OCI-M1 (cell line): ENCODE measurements at regions not wholly inside any gene's neighbourhood (a gene's known extent, or its start where the extent isn't known, plus 50 kb on each side); places are given as distances from the start of the nearest gene placed in this dataset.
"Not testable (repeated sequence)": the region's sequence is repeated elsewhere in the genome, so short reads cannot be mapped to it uniquely, and the experiment has no call there.

Experiments
- DNase-seq: peaks from one replicate; lab custom pipeline; 2025; lab: John Stamatoyannopoulos, UW

DNA sequence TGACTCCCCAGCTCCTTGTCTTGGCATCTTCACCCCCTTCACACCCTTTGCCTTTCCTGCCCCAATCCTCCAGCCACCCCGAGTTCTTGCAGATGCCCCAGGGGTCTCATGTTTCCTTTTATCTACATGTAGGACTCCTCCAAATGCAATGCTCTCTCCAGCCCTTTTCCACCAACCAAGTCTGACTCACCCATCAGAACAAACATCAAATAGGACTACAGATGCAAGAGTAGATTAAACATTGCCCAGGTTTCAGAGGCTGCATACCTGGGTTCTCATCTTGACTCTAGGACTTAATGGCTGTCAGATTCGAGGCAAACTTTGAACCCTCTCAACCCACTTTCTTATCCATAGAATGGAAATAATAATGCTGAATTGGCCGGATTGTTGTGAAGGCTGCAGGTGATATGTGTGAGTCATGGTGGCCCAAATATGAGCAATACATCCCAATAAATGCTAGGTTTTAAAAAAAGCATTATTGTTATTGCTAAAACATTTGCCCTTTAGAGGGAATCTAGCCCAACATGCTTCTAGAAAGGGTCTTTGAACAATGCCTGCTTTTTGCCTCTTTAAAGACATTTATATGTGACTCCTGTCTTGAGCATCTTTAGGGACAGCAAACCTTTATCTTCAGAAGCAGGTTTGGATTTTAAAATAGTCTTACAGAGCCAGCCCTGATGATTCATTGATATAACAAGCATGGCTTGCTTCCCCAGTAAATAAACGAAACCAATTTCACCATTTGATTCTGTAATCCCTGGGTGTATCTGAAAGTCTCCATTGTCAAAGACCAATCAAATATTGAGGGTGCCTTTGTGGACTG lies 310.1 kb downstream of the FOXL1 start:
- DNase-seq: no peak

DNA sequence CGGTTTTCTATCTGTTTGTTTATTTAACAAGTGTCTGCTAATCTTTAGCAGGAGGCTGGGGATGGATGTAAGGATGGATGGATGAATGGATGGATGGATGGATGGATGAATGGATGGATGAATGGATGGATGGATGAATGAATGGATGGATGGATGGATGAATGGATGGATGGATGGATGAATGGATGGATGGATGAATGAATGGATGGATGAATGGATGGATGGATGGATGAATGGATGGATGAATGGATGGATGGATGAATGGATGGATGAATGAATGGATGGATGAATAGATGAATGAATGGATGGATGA lies 310.7 kb downstream of the FOXL1 start:
- DNase-seq: not testable (repeated sequence)

DNA sequence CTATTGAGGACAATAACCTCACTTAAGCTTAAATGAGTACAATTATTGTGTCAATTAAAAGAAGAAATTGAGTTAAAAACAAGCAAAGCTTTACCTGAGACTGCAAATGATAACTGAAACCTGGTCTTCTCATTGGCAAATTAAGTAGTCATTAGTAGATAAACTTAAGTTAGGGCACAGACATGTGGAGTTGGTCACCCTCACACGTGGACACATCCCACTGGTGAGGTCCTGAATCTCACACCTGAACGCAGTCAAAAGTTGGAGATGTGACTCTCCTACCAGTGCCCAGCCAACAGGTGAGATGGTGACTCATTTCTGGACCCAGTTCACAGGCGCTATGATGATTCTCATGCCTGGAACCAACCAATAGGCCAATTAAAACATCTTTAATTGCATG lies 311.6 kb downstream of the FOXL1 start:
- no peak for DNase-seq

DNA sequence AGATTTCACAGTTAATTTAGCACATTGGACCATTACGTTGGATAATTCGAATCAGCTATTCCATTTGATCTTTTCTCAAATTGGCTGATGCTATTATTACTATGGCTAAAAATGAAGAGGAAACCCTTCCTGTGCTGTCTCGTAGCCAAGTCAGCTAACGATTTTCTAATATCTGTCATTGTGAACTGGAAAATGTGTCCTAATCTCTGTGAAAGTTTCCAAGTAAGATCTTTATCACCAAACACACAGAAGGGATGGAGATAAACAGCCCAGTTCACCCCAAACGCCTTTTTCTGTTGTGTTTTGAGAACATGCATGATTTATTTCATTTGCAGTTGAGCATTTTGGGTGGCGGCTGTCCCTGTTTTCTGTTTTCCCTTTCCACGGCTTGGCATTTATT lies 312.8 kb downstream of the FOXL1 start:
- no peak for DNase-seq

DNA sequence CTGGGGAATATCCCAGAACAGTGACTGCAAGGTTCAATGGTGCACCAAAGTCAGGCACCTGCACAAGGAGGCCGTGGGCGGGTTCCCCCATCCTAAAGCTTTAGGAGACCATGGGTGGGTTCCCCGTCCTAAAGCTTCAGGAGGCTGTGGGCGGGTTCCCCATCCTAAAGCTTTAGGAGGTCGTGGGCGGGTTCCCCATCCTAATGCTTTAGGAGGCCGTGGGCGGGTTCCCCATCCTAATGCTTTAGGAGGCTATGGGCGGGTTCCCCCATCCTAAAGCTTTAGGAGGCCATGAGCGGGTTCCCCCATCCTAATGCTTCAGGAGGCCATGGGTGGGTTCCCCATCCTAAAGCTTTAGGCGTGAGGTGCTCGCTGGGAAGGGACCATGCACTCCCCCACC lies 313.3 kb downstream of the FOXL1 start:
- DNase-seq: no peak

DNA sequence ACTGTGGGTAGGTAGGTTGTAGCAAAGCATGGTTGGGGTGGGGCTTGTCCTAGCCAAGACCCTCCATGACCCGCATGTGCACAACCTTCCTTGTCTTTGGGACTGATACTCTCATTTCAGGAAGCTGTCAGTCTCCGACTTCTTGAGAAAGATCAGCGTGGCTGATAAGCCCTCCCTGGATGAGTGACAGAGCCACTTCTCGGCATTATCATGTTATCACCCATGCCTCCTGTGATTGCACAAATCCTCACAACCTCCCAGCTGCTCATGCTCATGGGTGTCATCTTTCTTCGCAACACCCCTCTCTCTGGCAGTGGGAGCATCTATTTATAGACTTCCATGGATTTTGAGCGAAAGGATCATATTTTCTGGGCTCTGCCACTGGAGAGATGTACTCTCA lies 314.2 kb downstream of the FOXL1 start:
- DNase-seq: no peak

DNA sequence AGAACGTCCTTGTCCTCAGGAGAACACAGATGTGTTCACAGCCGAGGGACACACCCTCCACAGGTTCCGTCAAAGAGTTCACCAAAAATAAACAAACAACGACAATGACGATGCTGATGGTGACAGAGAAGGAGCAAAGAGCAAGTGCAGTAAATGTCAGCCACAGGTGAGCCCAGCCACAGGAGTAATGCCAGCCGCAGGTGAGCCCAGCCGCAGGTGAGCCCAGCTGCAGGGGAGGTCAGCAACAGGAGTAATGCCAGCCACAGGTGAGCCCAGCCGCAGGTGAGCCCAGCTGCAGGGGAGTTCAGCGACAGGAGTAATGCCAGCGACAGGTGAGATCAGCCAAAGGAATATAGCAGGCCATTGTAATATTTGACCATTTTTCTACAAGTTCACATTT lies 315.2 kb downstream of the FOXL1 start:
- DNase-seq: no peak

DNA sequence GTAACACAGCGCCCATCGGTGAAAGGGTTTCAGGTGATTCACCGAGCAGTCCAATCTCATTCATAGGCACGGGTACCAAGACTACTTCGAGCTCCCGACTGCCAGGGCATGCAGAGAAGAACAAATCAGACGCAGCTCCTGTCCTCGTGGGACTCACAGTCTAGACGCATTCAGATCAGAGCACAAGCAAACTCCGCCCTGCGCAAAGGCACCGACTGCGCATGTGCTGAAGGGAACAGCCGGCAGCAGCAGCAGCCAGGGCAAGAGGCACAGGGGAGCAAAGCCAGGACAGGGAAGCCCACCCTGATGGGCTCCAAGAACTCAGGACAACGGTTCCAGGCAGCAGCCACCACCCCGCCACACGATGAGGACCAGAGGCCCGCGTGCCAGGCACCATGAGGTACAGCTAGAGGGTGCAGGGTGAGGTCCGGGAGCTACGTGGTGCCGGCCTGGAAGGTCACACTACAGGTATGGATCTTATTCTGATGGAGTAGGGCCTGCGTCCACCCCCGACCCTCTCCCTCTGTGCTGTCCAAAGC lies 315.7 kb downstream of the FOXL1 start:
- DNase-seq: no peak

DNA sequence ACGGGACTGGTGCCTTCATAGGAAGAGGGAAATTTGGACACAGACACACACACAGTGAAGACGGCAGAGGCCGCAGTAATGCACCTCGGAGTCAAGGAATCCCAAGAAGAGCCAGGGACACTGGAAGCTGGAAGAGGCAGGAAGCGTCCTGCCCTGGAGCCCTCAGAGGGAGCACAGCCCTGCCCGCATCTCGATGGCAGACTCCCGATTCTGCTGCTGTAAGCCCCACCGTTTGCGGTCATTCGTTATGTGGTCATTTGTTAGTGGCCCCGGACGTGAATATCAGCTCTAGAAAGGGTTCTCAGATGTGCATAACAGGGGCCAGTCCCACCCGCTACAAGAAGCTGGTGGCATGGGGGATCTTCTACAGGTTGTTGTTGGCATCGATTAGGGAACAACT lies 316.6 kb downstream of the FOXL1 start:
- DNase-seq: no peak

DNA sequence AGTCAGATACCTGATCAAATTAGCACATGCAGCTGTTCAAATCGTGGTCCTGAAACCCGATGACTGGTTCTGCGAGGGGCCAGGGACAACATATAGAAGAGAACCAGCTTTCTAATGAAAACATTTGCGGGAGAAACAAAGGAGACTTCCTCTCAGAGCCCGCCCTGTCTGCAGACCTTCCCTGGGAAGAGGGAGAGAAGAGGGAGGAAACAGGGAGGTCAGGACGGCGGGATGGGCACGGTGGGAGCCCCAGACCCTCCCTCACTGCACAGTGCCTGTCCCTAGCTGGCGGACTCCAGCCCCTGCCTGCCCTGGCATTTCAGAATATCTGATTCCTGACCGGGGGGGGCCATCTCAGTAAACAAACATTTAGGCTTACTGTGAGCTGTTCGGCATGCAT lies 317.3 kb downstream of the FOXL1 start:
- DNase-seq: no peak

DNA sequence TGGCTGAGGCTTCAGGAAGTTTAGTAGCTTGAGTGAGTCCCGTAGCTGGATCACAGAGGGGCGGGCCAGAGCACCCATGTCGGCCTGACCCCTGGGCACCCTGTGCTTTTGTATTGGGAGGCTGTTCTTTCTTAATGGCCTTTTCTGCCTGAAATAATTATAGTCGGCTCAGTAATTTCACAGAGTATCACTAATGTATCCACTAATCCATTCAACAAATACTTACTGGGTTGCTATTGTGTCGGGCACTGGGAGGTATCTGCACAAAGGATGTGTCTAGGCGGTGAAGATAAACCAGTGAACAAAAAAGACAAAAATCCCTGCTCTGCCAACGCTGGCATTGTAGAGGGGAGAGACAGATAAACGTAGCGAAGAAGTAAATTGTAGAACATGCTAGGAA lies 318.6 kb downstream of the FOXL1 start:
- DNase-seq: no peak

DNA sequence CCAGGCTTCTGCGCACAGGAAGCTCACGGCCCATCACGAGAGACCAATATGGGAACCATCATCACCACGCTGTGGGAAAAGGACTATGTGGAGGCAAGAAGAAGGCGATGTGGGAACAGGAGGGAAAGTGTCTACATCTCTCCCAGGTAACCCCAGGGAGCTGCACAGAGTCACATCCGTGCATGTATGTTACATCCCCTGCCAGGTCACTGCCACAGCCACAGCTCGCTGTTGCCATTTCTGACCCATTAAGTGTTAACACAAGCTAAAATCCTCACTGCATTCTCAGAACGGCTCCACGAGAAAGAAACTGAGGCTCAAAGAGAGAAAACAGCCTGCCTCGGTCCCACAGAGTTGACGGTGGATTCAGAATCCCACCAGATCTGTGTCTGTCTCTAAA lies 319.1 kb downstream of the FOXL1 start:
- no peak for DNase-seq

DNA sequence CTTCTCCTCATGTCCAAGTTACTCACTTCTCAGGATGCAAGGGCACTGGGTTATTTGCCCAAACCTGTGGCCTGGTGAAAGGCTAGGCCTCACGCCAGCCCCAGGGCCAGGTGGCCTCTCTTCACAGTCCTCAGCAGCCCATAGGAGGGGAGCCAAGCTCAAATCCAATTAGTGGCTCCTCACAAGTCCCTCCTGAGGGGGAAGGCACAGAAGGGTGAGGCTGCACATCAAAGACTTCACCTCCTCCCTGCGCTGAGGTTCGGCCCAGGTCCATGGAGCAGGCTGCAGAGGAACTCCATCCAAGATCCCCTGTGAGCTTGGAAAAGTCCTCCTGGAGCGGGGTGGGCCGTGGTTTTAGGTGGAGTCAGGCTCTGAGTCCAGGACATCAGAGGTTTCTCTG lies 320.0 kb downstream of the FOXL1 start:
- DNase-seq: no peak

DNA sequence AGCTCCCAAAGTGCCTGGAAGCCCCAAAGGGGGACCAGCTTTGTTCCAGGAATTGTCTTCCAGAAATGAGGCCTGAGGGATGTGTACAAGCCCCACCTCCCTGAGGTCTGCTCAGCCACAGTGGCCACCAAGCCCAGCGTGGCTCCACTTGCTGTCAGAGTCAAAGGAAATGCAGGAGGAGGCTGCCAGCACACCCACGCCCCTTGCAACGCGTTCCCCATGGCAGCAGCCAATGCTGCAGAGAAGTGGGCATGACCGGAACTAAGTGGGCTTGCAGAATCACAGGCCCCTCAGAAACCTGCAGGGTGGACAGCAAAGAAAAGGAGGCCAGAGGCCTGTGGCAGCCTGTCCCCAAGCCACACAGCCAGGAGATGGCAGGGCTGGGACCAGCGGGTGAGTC lies 320.8 kb downstream of the FOXL1 start:
- no peak for DNase-seq

DNA sequence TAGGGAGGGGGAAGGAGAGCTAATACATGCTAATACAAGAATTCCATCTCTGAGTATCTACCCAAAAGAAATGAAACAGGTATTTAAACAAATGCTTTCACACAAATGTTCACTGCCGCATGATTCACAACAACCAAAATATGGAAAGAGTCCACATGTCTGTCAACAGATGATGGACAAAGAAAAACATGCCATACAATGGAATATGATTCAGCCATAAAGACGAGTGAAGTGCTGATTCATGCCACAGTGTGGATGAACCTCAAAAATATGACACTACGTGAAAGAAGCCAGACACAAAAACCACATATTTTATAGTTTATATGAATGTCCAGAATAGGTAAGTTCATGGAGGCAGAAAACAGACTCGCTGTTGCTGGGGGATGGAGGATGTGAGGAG lies 321.4 kb downstream of the FOXL1 start:
- no peak for DNase-seq

DNA sequence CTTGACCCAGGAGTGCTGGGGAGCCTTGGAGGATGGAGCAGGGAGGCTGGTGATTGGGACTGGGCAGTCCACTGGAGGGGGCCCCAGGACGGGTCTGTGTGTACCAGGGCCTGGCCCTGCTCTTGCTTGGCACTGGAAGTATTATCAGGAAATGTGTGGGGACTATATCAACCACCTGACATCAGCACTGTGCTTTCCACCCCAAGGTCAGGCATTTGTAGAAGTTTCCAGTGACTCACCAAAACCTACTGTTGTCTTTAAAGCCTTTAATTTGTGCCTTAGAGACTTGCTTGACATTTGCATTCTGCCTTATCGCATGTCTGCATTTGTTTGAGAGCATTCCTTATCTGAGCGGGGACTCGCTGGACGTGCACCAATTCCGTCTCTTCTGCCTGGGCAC lies 323.1 kb downstream of the FOXL1 start:
- peak; percentile 20 for DNase-seq

DNA sequence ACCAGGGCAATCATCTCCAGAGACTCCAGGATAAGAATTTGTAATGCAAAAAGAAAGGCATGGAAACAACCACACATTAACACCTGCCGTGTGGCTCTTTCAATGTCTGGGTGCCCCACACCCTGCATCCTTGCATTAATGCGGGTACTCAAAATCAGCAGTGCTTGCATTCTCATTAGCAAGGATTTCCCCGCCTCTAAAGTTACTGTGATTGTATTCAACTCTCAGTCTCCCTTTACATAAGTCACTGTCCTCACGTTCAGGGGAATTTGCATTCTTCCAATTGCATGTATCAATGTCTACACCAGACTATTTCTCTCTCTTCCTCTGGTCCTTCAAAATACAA lies 324.3 kb downstream of the FOXL1 start:
- DNase-seq: no peak

DNA sequence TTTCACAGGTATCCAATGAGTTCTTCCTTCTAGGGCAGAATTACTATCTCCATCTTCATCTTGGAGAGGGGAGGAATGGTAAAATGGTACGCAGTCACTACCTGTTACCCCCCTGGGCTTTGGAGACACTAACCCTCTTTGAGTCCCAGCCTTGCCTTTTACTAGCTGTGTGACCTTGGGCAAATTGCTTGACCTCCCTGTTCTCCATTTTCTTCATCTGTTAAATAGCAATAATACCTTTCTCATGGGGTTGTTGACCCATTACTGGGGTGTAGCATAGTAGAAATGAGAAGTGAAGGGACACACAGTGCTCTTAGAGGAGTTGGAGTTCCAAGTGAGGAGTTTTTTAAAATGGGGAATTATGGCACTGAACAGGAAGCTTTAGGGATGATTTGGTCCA lies 324.7 kb downstream of the FOXL1 start:
- DNase-seq: no peak

DNA sequence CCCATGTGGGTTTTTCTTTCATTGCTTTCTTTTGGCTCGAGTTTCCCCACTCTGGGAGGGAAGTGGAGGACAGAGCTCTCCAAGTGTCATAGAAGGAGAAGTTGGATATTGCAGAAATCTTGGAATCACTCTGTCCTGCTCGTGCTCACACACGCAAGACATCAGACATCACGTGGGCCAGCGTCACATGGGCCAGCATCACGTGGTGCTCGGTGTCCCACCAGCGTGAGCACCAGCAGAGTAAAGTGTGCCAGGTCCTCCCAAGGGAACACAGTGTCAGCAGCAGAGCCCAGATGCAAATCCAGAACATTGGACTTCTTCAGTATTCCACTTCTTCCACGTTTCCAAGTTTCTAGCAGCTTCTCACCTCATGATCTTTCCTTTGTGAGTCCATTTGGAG lies 327.0 kb downstream of the FOXL1 start:
- DNase-seq: no peak

DNA sequence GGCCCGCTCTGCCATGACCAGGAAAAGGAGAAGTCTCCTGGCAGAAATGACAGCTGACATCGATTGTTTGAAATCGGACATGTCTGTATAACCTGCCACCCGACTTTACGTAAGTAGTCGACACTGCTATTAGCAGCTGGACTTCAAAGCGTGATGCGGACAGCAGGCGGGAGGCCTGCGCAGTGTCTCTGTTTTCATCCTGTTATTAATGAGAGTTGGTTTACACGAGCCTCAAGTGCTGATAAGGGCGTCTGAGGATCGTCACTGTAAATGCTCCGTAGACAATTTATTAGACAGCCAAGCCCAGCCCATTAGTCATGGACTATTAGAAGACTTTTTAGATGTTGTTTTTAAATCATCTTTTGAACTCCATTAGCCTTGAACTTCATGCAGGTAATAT lies 328.3 kb downstream of the FOXL1 start:
- DNase-seq: no peak

DNA sequence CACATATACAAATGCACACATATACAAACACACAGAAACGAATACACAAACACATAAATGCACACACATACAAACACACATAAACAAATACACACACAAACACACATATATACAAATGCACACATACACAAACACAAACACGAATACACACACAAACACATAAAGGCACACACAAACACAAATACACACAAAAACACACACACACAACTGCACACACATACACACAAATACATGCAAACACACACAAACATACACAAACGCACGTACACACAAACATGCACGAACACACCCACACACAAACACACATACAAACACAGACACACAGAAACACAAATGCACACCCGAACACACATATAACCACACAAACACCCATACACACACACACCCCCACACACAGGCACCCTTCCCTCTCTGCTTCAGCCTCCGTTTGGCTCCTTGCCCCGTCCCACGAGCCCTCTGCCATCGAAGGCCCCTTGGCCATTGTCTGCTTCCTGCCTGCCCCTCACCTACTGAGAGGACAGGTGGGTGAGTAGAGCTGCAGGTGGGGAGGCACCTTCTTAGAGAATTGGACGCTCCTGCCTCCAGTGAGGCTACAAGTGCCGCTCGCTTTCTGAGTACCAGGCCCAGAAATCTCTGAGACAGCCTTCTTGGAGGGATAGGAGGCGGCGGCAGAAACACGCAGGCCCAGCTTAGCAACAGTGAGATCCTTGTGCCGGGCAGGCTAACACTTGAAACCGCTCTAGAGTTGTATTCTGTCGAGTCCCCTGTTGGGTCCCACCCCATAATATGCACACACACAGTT lies 331.2 kb downstream of the FOXL1 start:
- no peak for DNase-seq

DNA sequence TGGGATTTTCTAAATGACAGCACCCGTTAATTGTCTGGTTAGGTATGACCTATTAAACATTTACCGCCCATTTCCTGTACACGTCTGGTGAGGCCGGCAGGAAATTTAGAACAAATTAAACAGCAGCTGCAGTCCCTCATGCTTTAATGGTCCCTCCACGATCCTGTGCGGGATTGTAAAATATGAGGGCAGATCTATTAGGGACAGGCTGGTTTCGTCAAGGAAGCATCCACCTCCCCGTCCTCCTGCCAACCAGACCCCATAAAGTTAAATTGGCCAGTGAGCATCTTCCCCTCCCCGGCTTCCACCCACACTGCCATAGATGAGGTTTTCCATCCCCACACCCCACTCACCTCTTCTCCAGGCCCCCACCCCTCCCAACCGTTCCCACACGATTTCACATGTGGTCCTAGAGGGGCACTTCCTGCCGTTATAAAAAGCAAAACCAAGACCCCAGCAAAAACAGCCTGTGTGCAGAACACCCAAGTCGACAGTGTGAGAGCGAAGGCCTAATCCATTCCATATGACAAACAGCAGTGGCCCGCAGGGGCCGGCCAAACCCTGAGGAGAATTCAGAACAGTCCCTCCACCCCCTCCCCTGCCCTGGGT lies 331.9 kb downstream of the FOXL1 start:
- no peak for DNase-seq

DNA sequence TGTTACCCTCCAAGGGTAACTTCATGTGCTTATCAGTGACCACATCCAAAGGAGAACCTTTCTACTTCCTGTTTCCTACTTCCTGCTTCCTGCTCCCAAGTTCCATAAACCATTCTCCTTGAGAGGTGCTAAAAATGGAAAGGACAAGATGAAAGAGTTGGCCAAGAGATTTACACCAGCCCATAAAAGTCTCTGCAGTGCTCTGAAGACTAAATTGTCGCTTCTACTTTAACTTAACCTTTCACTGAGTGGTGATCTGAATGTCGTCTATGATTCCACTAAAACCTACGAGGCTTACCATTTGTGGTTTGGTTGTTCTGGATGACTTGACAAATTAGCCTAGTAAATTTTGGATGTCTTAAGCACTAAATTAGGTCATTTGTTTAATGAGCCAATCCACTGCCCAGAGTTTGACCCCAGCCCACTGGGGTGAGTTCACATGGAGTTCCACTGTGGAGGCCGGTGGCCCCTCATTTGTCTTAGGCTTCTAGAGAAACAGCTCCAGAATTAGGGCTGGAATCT lies 333.1 kb downstream of the FOXL1 start:
- DNase-seq: no peak
